Upper lobe of left lung (tissue), 4 donors: ENCODE measurements at regions not wholly inside any gene's neighbourhood (a gene's known extent, or its start where the extent isn't known, plus 50 kb on each side); places are given as distances from the start of the nearest gene placed in this dataset.

Experiments used
- CTCF ChIP-seq, 6 experiments: fragments of 450-650 bp in 4 of 6; fragments of 200-600 bp in 2 of 6; sonication (generic) in 2 of 6; IDR thresholded peaks; one replicate each; pipeline ENCODE4 v1.5.1; 2016 to 2019; ENCODE audit warnings: antibody characterized with exemption in 6 of 6
- EP300 ChIP-seq, 4 donors: sonication (generic); formaldehyde crosslinking; IDR thresholded peaks; one replicate each; pipeline ENCODE4 v1.5.1; 2017; ENCODE audit warnings: antibody characterized with exemption in 4 of 4, control low read depth in 2 of 4
- POLR2A ChIP-seq, 4 donors: fragments of 450-650 bp; IDR thresholded peaks; one replicate each; pipeline ENCODE4 v1.5.1; 2016 to 2017; ENCODE audit warnings: antibody characterized with exemption in 4 of 4, mild to moderate bottlenecking in 2 of 4
- POLR2AphosphoS5 ChIP-seq, 2 donors: sonication (generic); formaldehyde crosslinking; IDR thresholded peaks; one replicate each; pipeline ENCODE4 v1.5.1; 2017; ENCODE audit warnings: antibody characterized with exemption in 2 of 2

- TF ChIP-seq CTCF (IDR thresholded peaks at IDR 0.05) (no peak), POLR2A (IDR thresholded peaks at IDR 0.05) (no peak), POLR2AphosphoS5 (IDR thresholded peaks at IDR 0.05) (no peak), EP300 (IDR thresholded peaks at IDR 0.05) (no peak)
Observed at GRCh38 chr4:71665358-71665757, 118.5 kb downstream of the GC start.
